Esophagus muscularis mucosa (tissue), 4 donors: ENCODE measurements at regions not wholly inside any gene's neighbourhood (a gene's known extent, or its start where the extent isn't known, plus 50 kb on each side); places are given as distances from the start of the nearest gene placed in this dataset.

Source experiments
- EP300 ChIP-seq: sonication (generic); formaldehyde crosslinking; IDR thresholded peaks from one replicate; pipeline ENCODE4 v1.6.1; 2017; ENCODE audit warnings: antibody characterized with exemption
- POLR2AphosphoS5 ChIP-seq, 2 donors: sonication (generic); formaldehyde crosslinking; IDR thresholded peaks; one replicate each; pipeline ENCODE4 v1.6.1; 2017; ENCODE audit warnings: antibody characterized with exemption in 2 of 2
- TF ChIP-seq, protein P1 (sequence below), 3 experiments: fragments of 200-600 bp in 2 of 3; fragments of 450-650 bp in 1 of 3; sonication (generic) in 2 of 3; IDR thresholded peaks; one replicate each; pipeline ENCODE4 v1.5.1; 2017 to 2019; ENCODE audit warnings: antibody characterized with exemption in 3 of 3, mild to moderate bottlenecking in 2 of 3, moderate library complexity in 1 of 3

DNA sequence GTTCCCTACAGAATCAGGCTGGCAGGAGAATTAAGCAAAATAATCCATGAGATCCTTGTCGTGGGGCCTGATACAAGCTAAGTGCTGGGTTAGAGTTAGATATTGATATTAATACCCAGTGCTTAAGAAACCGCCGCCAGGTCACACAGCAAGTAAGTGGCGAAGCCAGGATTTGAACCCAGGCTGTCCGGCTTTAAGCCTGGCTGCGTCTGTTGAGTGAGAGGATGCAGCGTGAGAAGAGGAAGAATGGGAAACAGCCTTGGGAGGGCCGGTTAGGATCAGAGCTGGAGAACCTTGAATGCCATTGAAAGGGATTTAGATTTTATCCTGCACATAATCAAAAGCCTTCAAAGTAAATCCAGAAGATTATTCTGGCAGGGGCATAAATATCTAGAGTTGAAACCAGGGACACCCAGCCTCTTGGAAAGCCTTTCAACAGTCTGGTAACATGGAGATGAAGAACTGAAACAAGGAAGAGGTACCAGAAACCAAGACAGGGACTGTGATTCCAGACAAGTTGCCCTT lies 64.8 kb upstream of the HELT start:
- TF ChIP-seq, protein P1, sequence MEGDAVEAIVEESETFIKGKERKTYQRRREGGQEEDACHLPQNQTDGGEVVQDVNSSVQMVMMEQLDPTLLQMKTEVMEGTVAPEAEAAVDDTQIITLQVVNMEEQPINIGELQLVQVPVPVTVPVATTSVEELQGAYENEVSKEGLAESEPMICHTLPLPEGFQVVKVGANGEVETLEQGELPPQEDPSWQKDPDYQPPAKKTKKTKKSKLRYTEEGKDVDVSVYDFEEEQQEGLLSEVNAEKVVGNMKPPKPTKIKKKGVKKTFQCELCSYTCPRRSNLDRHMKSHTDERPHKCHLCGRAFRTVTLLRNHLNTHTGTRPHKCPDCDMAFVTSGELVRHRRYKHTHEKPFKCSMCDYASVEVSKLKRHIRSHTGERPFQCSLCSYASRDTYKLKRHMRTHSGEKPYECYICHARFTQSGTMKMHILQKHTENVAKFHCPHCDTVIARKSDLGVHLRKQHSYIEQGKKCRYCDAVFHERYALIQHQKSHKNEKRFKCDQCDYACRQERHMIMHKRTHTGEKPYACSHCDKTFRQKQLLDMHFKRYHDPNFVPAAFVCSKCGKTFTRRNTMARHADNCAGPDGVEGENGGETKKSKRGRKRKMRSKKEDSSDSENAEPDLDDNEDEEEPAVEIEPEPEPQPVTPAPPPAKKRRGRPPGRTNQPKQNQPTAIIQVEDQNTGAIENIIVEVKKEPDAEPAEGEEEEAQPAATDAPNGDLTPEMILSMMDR (IDR thresholded peaks at IDR 0.05), result no peak
- TF ChIP-seq POLR2AphosphoS5 (IDR thresholded peaks at IDR 0.05) (no peak), EP300 (no peak)
